ENCODE measurements at regions not wholly inside any gene's neighbourhood (a gene's known extent, or its start where the extent isn't known, plus 50 kb on each side); places are given as distances from the start of the nearest gene placed in this dataset.
A peak's percentile ranks its signal among the peaks of the same experiment; 100 is the strongest.

GRCh38 chr9:29659736-29660135 is 2086.5 kb upstream of the C9orf72 start:
- no peak overlapping the region for H3K4me3 ChIP-seq (ENCODE audit: low read depth, low read length)
- no peak for TF ChIP-seq CTCF (IDR thresholded peaks at IDR 0.05; ENCODE audit: insufficient read depth, low read length, poor library complexity, severe bottlenecking)

GRCh38 chr9:29668732-29669131 is 2095.5 kb upstream of the C9orf72 start:
- no peak for TF ChIP-seq CTCF (IDR thresholded peaks at IDR 0.05; ENCODE audit: insufficient read depth, low read length, poor library complexity, severe bottlenecking)
- Histone ChIP-seq H3K4me3 (ENCODE audit: low read depth, low read length) (no peak overlapping the region), H3K36me3 (ENCODE audit: control insufficient read depth, insufficient read depth, low read length) (no peaks in the 10 kb centered on the region), H3K27me3 (ENCODE audit: control insufficient read depth, insufficient read depth, low read length) (no peaks in the 10 kb centered on the region)
- no peak for DNase-seq (ENCODE audit: low read depth)

More at GRCh38 chr9:29659736-29660135, 2086.5 kb upstream of the C9orf72 start:
- Histone ChIP-seq H3K27me3 (ENCODE audit: control insufficient read depth, insufficient read depth, low read length) (no peaks in the 10 kb centered on the region), H3K36me3 (ENCODE audit: control insufficient read depth, insufficient read depth, low read length) (no peaks in the 10 kb centered on the region)
- DNase-seq (ENCODE audit: low read depth), result no peak

DNA sequence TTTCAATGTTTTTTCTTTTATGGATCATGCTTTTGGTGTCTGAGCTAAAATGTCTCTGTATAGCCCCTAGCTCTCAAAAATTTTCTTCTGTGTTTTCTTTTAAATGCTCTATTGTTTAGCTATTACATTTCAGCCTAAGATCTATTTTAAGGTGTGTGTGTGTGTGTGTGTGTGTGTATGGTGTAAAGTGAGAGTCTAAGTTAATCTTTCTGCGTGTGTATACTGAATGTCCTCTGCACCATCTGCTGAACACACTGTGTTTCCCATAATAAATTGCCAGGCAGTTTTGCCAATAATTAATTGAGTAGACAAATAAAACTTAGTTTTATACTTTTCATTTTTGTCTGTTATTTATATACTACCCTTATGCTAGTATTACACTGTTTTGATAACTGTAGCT is 2096.3 kb upstream of the C9orf72 start:
- TF ChIP-seq CTCF (IDR thresholded peaks at IDR 0.05; ENCODE audit: insufficient read depth, low read length, poor library complexity, severe bottlenecking), result no peak
- no peak for DNase-seq (ENCODE audit: low read depth)
- H3K36me3 ChIP-seq (ENCODE audit: control insufficient read depth, insufficient read depth, low read length), result no peaks in the 10 kb centered on the region
- H3K27me3 ChIP-seq (ENCODE audit: control insufficient read depth, insufficient read depth, low read length), result no peaks in the 10 kb centered on the region
- H3K4me3 ChIP-seq (ENCODE audit: low read depth, low read length), result no peak overlapping the region

GRCh38 chr9:29685531-29685930 is 2112.2 kb upstream of the C9orf72 start:
- H3K36me3 ChIP-seq (ENCODE audit: control insufficient read depth, insufficient read depth, low read length), result no peaks in the 10 kb centered on the region
- no peak overlapping the region for H3K4me3 ChIP-seq (ENCODE audit: low read depth, low read length)
- no peaks in the 10 kb centered on the region for H3K27me3 ChIP-seq (ENCODE audit: control insufficient read depth, insufficient read depth, low read length)
- no peak for DNase-seq (ENCODE audit: low read depth)
- TF ChIP-seq CTCF (IDR thresholded peaks at IDR 0.05; ENCODE audit: insufficient read depth, low read length, poor library complexity, severe bottlenecking), result no peak

DNA sequence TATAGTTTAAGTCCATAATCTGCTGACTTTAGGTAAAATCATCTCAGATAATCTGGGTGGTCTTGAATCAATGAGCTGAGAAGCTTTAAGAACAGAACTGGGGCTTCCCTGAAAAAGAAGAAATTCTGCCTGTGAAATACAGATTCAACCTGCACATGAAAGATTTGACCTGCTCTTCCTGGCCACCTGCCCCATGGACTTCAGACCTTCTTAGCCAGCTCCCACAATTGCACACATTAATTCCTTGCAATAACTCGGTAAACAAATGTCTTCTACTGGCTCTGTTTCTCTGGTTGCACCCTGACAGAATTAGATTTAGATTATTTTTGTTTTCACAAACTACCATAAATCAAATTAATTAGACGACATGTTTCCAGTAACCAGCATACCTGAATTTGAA is 2117.9 kb upstream of the C9orf72 start:
- no peak overlapping the region for H3K4me3 ChIP-seq (ENCODE audit: low read depth, low read length)
- no peaks in the 10 kb centered on the region for H3K36me3 ChIP-seq (ENCODE audit: control insufficient read depth, insufficient read depth, low read length)
- DNase-seq (ENCODE audit: low read depth), result no peak
- TF ChIP-seq CTCF (IDR thresholded peaks at IDR 0.05; ENCODE audit: insufficient read depth, low read length, poor library complexity, severe bottlenecking), result no peak
- no peaks in the 10 kb centered on the region for H3K27me3 ChIP-seq (ENCODE audit: control insufficient read depth, insufficient read depth, low read length)

GRCh38 chr9:29691758-29692407 is 2118.6 kb upstream of the C9orf72 start:
- Histone ChIP-seq H3K27me3 (ENCODE audit: control insufficient read depth, insufficient read depth, low read length) (no peaks in the 10 kb centered on the region), H3K4me3 (ENCODE audit: low read depth, low read length) (no peak overlapping the region), H3K36me3 (ENCODE audit: control insufficient read depth, insufficient read depth, low read length) (no peaks in the 10 kb centered on the region)
- TF ChIP-seq CTCF (IDR thresholded peaks at IDR 0.05; ENCODE audit: insufficient read depth, low read length, poor library complexity, severe bottlenecking), result peak; percentile 37
- DNase-seq (ENCODE audit: low read depth), result no peak

All from kidney epithelial cell (primary cell).